HepG2 (cell line): ENCODE measurements at regions not wholly inside any gene's neighbourhood (a gene's known extent, or its start where the extent isn't known, plus 50 kb on each side); places are given as distances from the start of the nearest gene placed in this dataset.

Experiments used
- ATAC-seq: fragments of 200-7000 bp; cut with Tn5 transposase; 3 replicates; pipeline ENCODE4 v1.9.1; 2020; ENCODE audit warnings: mild to moderate bottlenecking, moderate library complexity
- BruUV-seq: library from RNA; stranded (reverse); fragments of 400-500 nt; replicated peaks from 2 replicates; lab custom pipeline; 2021; lab: Mats Ljungman, UMichigan
- CTCF ChIA-PET: fragments of 300-600 bp; formaldehyde crosslinking; extraction: SDS; loops from one replicate; lab custom pipeline; 2021; ENCODE audit warnings: low total read pairs, inconsistent platforms, low intra/inter-chr PET ratio; lab: Yijun Ruan, JAX
- POLR2A ChIA-PET: fragments of 350-600 bp; sonication (Branson Sonifier 250); formaldehyde crosslinking; loops from one replicate; lab custom pipeline; 2020; ENCODE audit warnings: antibody characterized with exemption, inconsistent platforms; lab: Yijun Ruan, JAX
- DNase-seq: peaks from one replicate; pipeline ENCODE4 v3.0.0-alpha.2; 2015; ENCODE audit warnings: low spot score
- FAIRE-seq: peaks from 3 replicates; lab custom pipeline; 2011; peaks lifted over from hg19 to GRCh38; lab: Jason Lieb, UNC
- H2AFZ ChIP-seq: one replicate; pipeline ENCODE4 v1.6.1; 2011; ENCODE audit warnings: low read length, inconsistent platforms
- H3K27ac ChIP-seq: fragments of 300-600 bp; 3 replicates; pipeline ENCODE4 v1.8.0; 2011; ENCODE audit warnings: mixed run types, mild to moderate bottlenecking, mixed read lengths, low read length, inconsistent platforms; ENCODE audit not compliant: insufficient read depth; ENCODE audit errors: extremely low read length
- H3K27me3 ChIP-seq, 2 experiments: fragments of 200-600 bp in 1 of 2; 2 replicates in 1 of 2; 3 replicates in 1 of 2; pipeline versions ENCODE4 v1.6.0 to v1.8.0; 2011; ENCODE audit warnings: low read length in 2 of 2, mild to moderate bottlenecking in 2 of 2, moderate library complexity in 2 of 2, inconsistent platforms in 1 of 2; ENCODE audit not compliant: insufficient read depth in 2 of 2, control insufficient read depth in 1 of 2
- H3K36me3 ChIP-seq, 2 experiments: fragments of 200-600 bp in 1 of 2; replicated peaks in 1 of 2; 2 replicates in 1 of 2; 3 replicates in 1 of 2; pipeline versions ENCODE4 v1.5.1 to v1.8.0; 2011; ENCODE audit warnings: low read length in 2 of 2, inconsistent platforms in 1 of 2; ENCODE audit not compliant: insufficient read depth in 2 of 2, control insufficient read depth in 1 of 2
- H3K4me1 ChIP-seq: 2 replicates; pipeline ENCODE4 v1.5.1; 2012; ENCODE audit warnings: low read length, inconsistent platforms; ENCODE audit not compliant: insufficient read depth
- H3K4me2 ChIP-seq: 2 replicates; pipeline ENCODE4 v1.6.0; 2011; ENCODE audit warnings: low read depth, low read length, inconsistent platforms
- H3K4me3 ChIP-seq, 3 experiments: fragments of 200-600 bp in 1 of 3; sonication (generic), shearing (Covaris generic) in 1 of 3; replicated peaks in 1 of 3; 2 replicates each; pipeline ENCODE4 v1.5.1; 2011 to 2016; ENCODE audit warnings: low read length in 3 of 3, inconsistent platforms in 2 of 3, low read depth in 2 of 3, mild to moderate bottlenecking in 2 of 3, control low read depth in 1 of 3, mixed read lengths in 1 of 3; ENCODE audit not compliant: insufficient read depth in 1 of 3
- H3K79me2 ChIP-seq: one replicate; pipeline ENCODE4 v1.6.1; 2011; ENCODE audit warnings: low read length, inconsistent platforms; ENCODE audit not compliant: insufficient read depth
- H3K9ac ChIP-seq: 2 replicates; pipeline ENCODE4 v1.6.0; 2011; ENCODE audit warnings: mild to moderate bottlenecking, low read depth, low read length, inconsistent platforms; ENCODE audit not compliant: insufficient read depth
- H3K9me3 ChIP-seq: 2 replicates; pipeline ENCODE4 v1.5.1; 2012; ENCODE audit warnings: mild to moderate bottlenecking, low read length
- H4K20me1 ChIP-seq: 2 replicates; pipeline ENCODE4 v1.6.0; 2011; ENCODE audit warnings: inconsistent platforms, mild to moderate bottlenecking, low read length, moderate library complexity; ENCODE audit not compliant: insufficient read depth
- EZH2 ChIP-seq: conservative IDR thresholded peaks from 2 replicates; pipeline ENCODE4 v1.6.1; 2012; ENCODE audit warnings: mild to moderate bottlenecking, low read depth, low read length, moderate library complexity
- MIXL1 ChIP-seq: IDR thresholded peaks from 2 replicates; pipeline ENCODE4 v1.6.1; 2016
- SMC3 ChIP-seq: IDR thresholded peaks from 2 replicates; pipeline ENCODE4 v1.6.1; 2011; ENCODE audit warnings: low read length, improper control_type of control experiment
- ZBTB21 ChIP-seq: sonication (generic); formaldehyde crosslinking; IDR thresholded peaks from 2 replicates; pipeline ENCODE4 v1.4.0; 2020; ENCODE audit warnings: missing genetic modification reagents
- ZNF160 ChIP-seq: sonication (generic); formaldehyde crosslinking; IDR thresholded peaks from 2 replicates; pipeline ENCODE4 v1.8.0; 2022; ENCODE audit warnings: mild to moderate bottlenecking, inconsistent platforms, missing genetic modification reagents
- ZNF652 ChIP-seq: IDR thresholded peaks from 2 replicates; pipeline ENCODE4 v1.6.1; 2016; ENCODE audit warnings: low read depth, borderline replicate concordance
- ZSCAN22 ChIP-seq: sonication (generic); formaldehyde crosslinking; IDR thresholded peaks from 2 replicates; pipeline ENCODE4 v1.4.0; 2020; ENCODE audit warnings: mild to moderate bottlenecking, missing genetic modification reagents
- WGBS: methylation state at CpG from one replicate; pipeline ENCODE4 v1.1.6; 2017; ENCODE audit warnings: low lambda C conversion rate; 5-methylcytosine and 5-hydroxymethylcytosine counted together
- in situ Hi-C: cut with HindIII; loops from 2 replicates; pipeline ENCODE4 v1.10.0; 2017; ENCODE audit warnings: low pct_unique_long_range_greater_than_20kb; ENCODE audit not compliant: extremely low pct_ligation_motif_present
- intact Hi-C: fragments of 100-400 bp; cut with micrococcal nuclease; formaldehyde crosslinking; loops from one replicate; pipeline ENCODE4 v1.10.0; 2022; ENCODE audit not compliant: unreplicated experiment
- TF ChIP-seq, protein P1 (sequence below): sonication (generic); formaldehyde crosslinking; IDR thresholded peaks from 2 replicates; pipeline ENCODE4 v1.8.1; 2023; ENCODE audit warnings: mild to moderate bottlenecking, moderate library complexity, missing genetic modification reagents
- TF ChIP-seq, protein P2 (sequence below): sonication (generic); formaldehyde crosslinking; IDR thresholded peaks from 2 replicates; pipeline ENCODE4 v1.5.0; 2020; ENCODE audit warnings: mild to moderate bottlenecking, low read depth, missing genetic modification reagents, borderline replicate concordance
- TF ChIP-seq, protein P3 (sequence below): sonication (generic); formaldehyde crosslinking; IDR thresholded peaks from 2 replicates; pipeline ENCODE4 v1.4.0; 2020; ENCODE audit warnings: mild to moderate bottlenecking, missing genetic modification reagents, borderline replicate concordance

DNA sequence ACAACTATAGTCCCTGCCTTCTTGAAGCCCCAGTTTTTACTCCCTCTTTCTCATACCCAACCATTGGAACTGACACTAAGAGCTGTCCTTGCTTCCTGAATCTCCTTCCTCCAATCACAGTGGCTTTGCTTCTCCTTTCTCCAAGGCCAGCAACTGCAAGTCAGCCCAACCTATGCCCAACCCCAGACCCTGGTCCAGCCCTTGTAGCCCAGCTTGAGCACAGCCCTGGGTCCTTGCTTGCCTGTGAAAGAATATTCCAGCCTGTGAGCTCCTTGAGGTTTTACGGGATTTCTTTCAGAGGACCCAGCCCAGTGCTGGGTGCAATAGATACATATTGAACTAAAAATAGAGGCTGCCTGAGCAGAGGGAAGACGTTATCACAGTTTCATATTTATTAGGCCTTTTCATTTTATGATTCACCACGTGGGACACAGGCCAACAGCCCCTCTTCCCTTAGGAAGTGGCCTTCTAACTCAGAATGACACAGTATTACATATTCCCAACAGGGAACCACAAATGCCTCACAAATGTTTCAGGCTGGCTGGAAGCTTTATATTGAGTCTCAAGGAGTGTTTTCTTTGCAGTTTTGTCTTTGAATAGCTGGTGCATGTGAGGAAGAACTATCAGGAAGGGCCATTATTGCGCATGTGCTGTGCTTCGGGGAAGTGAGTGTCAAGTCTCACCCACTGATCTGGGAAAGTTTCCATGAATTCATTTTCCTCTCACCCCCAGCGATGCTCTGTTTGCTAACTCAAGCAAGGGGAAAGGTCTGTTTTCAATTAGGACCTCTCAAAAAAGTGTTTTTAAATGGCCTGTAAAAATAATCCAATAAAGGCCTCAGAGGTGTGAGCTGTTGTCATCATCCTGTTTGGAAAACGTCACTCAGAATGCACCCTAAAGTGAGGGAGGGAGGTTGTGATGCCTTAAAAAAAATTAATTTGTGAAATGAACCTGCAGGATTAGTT, 92.3 kb upstream of the NFIA start:
- Histone ChIP-seq H3K4me1 (no peaks in the 10 kb centered on the region), H3K27ac (no peak overlapping the region), H3K36me3 (no peaks in the 10 kb centered on the region), H4K20me1 (no peaks in the 10 kb centered on the region), H3K79me2 (no peaks in the 10 kb centered on the region), H2AFZ (no peak overlapping the region), H3K4me2 (no peak overlapping the region), H3K9ac (no peak overlapping the region), H3K9me3 (no peaks in the 10 kb centered on the region), H3K27me3 (peaks cover 0 to 2% of the 10 kb centered on the region in 2 experiments; a peak in 2 of 5 replicates)
- POLR2A ChIA-PET: no interaction called here
- in situ Hi-C loops (no loop called here), intact Hi-C loops (no loop called here)
- BruUV-seq: no TSS peak
- no peak for ATAC-seq
- CTCF ChIA-PET: no interaction called here
- WGBS: 42% methylated on average over 7 of the region's 7 CpGs
- DNase-seq: no peak
- no peak for TF ChIP-seq EZH2
- TF ChIP-seq ZSCAN22 (CRISPR knock-in tag): no peak
- no peak for TF ChIP-seq ZNF160 (CRISPR knock-in tag)
- TF ChIP-seq SMC3: no peak
- TF ChIP-seq, all 625 proteins: peak for 0
- no peak overlapping the region for H3K4me3 ChIP-seq
- no peak for FAIRE-seq

DNA sequence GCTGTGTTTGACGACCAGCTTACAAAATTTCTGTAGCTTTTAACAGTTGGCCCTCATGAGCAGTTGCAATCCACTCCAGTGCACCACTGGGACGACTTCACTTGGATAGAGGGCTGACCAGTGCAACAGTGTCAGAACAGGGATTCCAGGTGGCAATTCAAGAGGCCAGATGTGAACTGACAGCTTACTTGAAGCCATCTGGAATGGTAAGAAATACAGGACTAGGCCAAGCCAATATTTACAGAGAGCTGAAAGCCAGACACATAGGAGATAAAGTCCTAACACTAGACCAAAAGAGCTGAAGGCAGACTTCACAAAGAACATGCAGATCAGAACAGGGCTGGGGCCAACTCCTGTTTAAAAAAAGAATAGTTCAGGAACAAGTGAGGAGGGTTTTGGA, 93.5 kb upstream of the NFIA start:
- Histone ChIP-seq H3K27me3 (peaks cover 0 to 5% of the 10 kb centered on the region in 2 experiments; a peak in 3 of 5 replicates), H3K36me3 (no peaks in the 10 kb centered on the region), H3K4me3 (no peak overlapping the region), H3K79me2 (no peaks in the 10 kb centered on the region), H3K4me2 (no peak overlapping the region), H3K9me3 (no peaks in the 10 kb centered on the region), H3K27ac (no peak overlapping the region)
- POLR2A ChIA-PET: no interaction called here
- DNase-seq (no peak), FAIRE-seq (no peak), ATAC-seq (no peak)
- 15% methylated on average over 2 of the region's 2 CpGs for WGBS
- intact Hi-C loops: no loop called here
- in situ Hi-C loops: no loop called here
- TF ChIP-seq ZNF652 (CRISPR knock-in tag): no peak
- TF ChIP-seq ZBTB21: no peak
- TF ChIP-seq, protein P1, sequence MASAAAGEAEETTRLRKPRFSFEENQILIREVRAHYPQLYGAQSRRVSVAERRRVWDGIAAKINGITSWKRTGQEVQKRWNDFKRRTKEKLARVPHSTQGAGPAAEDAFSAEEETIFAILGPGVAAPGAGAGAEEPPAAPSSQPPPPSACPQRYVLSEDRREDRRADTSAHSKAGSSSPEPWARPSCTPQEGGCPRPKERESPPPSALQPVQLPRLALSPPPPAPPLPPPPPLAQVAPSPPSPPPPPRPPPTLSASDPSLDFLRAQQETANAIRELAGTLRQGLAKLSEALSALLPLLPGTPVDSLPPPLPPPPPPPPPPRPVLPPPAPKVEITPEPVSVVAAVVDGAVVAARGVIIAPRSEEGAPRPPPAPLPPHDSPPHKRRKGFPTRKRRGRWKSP (CRISPR knock-in tag): no peak
- TF ChIP-seq MIXL1: no peak
- TF ChIP-seq, protein P2, sequence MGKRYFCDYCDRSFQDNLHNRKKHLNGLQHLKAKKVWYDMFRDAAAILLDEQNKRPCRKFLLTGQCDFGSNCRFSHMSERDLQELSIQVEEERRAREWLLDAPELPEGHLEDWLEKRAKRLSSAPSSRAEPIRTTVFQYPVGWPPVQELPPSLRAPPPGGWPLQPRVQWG (CRISPR knock-in tag): no peak
- TF ChIP-seq, protein P3, sequence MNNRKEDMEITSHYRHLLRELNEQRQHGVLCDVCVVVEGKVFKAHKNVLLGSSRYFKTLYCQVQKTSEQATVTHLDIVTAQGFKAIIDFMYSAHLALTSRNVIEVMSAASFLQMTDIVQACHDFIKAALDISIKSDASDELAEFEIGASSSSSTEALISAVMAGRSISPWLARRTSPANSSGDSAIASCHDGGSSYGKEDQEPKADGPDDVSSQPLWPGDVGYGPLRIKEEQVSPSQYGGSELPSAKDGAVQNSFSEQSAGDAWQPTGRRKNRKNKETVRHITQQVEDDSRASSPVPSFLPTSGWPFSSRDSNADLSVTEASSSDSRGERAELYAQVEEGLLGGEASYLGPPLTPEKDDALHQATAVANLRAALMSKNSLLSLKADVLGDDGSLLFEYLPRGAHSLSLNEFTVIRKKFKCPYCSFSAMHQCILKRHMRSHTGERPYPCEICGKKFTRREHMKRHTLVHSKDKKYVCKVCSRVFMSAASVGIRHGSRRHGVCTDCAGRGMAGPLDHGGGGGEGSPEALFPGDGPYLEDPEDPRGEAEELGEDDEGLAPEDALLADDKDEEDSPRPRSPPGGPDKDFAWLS (CRISPR knock-in tag): no peak
- TF ChIP-seq, all 625 proteins: peak for 0
- H3K4me1 ChIP-seq: no peaks in the 10 kb centered on the region
- CTCF ChIA-PET: no interaction called here
- BruUV-seq: no TSS peak
- H4K20me1 ChIP-seq: no peaks in the 10 kb centered on the region
- no peak overlapping the region for H3K9ac ChIP-seq
- H2AFZ ChIP-seq: no peak overlapping the region
